ENCODE measurements at regions not wholly inside any gene's neighbourhood (a gene's known extent, or its start where the extent isn't known, plus 50 kb on each side); places are given as distances from the start of the nearest gene placed in this dataset.
A peak's percentile ranks its signal among the peaks of the same experiment; 100 is the strongest.

DNA sequence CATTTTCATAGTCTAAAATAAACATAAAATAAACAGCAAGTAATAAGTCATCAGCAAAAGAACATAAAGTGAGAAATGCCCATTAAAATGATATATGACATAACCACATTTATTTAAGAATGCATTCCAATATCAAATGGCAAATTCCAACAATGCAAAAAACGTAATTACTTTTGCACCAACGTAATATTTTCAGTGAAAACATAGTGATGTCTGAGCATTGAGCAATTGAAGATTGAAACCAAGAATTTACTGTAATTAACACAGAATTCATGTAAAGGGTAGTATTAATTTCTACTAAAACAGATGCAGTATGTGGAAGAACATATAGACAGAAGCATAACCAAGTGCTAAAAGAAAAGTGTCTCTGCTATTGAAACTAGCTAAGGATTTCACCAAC, 123.0 kb upstream of the TNS3 start:
- no peaks in the 10 kb centered on the region for H3K27me3 Mint-ChIP-seq
- no peaks in the 10 kb centered on the region for H3K4me1 Mint-ChIP-seq
- DNase-seq (no peak), ATAC-seq (no peak)
- H3K27ac Mint-ChIP-seq, result no peak overlapping the region
- no peaks in the 10 kb centered on the region for H3K9me3 Mint-ChIP-seq
- H3K4me3 Mint-ChIP-seq, result no peak overlapping the region

DNA sequence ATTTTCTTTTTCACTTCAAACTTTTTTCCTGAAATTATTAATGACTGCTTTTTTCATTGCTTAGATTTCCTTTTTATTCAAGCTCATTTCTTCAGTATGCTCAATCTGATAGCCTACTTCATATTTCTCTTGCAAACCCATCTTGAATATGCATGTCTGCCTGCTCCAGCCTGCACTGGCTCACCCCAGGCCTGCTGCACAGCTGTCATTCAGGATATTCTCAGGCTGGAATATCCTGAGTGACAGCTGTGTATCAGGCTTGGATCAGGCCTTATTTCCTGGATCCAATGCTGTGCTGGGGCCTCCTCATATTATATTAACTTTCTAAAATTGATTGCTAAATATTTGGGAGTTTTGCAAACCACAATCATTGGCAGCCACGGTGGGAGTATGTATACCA, 120.2 kb upstream of the TNS3 start:
- H3K9me3 Mint-ChIP-seq, result no peaks in the 10 kb centered on the region
- ATAC-seq, result no peak
- no peaks in the 10 kb centered on the region for H3K4me1 Mint-ChIP-seq
- no peak overlapping the region for H3K4me3 Mint-ChIP-seq
- H3K27me3 Mint-ChIP-seq, result no peaks in the 10 kb centered on the region
- DNase-seq, result no peak
- no peak overlapping the region for H3K27ac Mint-ChIP-seq

DNA sequence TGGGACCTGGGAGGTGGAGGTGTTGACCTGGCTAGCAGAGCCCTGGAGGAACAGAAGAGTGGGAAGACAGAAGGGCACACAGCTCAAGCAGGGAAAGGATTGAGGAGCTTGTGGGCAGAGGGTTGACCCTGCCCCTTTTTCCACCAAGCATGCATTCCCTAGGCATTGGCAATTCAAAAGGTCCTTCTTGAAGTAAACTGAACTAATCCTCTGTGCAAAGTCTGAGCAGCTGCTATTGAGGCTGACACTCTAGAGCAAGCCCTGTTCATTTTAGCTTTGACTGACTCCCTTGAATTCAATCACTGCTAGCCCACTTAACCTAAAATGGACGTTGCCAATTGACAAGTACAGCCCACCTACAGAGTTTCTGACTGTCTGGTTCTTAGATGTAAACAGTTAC, 116.5 kb upstream of the TNS3 start:
- DNase-seq (no peak), ATAC-seq (no peak)
- Mint-ChIP-seq H3K27me3 (no peaks in the 10 kb centered on the region), H3K27ac (no peak overlapping the region), H3K4me3 (no peak overlapping the region), H3K4me1 (no peaks in the 10 kb centered on the region), H3K9me3 (no peaks in the 10 kb centered on the region)

DNA sequence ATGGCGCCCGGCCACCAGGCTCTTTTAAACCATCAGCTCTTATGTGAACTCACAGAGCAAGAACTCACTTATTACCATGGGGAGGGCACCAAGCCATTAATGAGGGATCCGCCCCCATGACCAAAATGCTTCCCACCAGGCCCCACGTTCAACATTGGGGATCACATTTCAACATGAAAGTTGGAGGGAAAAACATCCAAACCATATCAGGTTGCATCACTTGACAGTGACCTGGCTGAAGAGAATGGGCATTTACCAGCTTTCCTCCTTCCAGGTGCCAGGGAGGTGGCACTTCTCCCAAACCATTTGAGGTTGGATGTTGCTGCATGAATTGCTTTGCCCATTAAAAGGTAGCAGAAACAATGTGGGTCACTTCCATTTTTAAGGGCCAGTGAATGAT, 115.6 kb upstream of the TNS3 start:
- no peaks in the 10 kb centered on the region for H3K9me3 Mint-ChIP-seq
- no peak overlapping the region for H3K4me3 Mint-ChIP-seq
- no peak overlapping the region for H3K27ac Mint-ChIP-seq
- no peaks in the 10 kb centered on the region for H3K4me1 Mint-ChIP-seq
- no peak for ATAC-seq
- H3K27me3 Mint-ChIP-seq, result no peaks in the 10 kb centered on the region
- DNase-seq, result no peak

DNA sequence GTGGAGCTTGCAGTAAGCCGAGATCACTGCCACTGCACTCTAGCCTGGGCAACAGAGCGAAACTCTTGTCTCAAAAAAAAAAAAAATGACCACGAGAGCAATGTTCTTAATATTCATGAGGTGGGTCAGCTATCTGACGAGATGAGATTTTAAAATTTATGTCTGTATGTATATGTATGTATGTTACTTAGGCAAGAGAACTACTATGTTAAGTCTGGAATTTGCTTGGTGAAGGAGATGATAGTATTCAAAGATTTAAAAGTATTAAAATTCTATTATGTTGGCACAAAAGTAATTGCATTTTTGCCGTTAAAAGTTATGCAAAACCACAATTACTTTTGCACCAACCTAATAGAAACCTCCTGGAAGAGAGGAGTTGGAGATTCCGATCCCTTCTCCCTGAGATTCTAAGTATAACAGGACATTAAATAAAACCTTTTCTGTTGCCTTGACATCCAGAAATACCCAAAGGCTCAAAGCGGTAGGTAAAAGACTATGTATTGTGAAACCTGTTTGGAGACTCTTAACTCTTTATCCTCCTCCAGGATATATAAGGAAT, 114.3 kb upstream of the TNS3 start:
- Mint-ChIP-seq H3K4me3 (no peak overlapping the region), H3K27ac (no peak overlapping the region), H3K4me1 (no peaks in the 10 kb centered on the region), H3K27me3 (no peaks in the 10 kb centered on the region), H3K9me3 (no peaks in the 10 kb centered on the region)
- ATAC-seq (no peak), DNase-seq (no peak)

DNA sequence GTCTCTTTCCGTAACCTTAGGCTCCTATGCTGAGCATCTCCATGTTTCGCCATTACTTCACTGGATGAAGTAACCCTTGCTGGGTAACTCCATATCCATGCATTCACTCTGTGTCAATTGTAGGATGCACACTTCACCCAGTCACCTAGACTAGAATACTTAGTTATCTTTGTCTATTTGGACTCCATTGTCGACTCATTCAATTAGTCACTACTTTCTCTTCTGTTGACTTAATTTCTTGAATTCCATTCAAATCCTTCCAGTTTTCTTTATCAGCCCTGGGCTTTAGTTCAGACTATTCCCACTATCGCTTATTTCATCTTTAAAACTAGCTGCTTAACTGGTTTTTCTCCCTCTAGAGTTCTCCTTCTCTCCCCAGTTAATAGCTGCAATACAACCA, 111.3 kb upstream of the TNS3 start:
- Mint-ChIP-seq H3K27me3 (no peaks in the 10 kb centered on the region), H3K4me1 (no peaks in the 10 kb centered on the region), H3K27ac (no peak overlapping the region), H3K9me3 (no peaks in the 10 kb centered on the region), H3K4me3 (no peak overlapping the region)
- DNase-seq (no peak), ATAC-seq (no peak)

DNA sequence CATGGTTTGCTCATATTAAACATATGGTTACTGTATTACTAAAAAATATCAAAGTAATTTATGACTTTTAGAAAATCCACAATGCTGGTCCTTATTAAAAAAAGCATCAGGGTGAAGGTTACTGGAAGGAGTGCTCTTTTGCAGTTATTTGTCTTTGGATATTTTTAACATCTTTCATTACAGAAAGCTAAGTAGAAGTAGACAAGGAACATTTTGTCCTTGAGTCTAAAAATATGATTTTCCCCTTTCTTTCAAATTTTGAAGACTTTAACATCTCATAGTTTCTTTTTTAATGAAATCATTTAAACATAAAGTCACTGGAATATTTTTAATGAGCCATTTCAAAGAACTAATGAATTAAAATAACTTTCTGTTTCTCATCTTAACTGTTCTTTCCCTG, 110.1 kb upstream of the TNS3 start:
- Mint-ChIP-seq H3K4me3 (no peak overlapping the region), H3K4me1 (no peaks in the 10 kb centered on the region), H3K27me3 (no peaks in the 10 kb centered on the region), H3K9me3 (no peaks in the 10 kb centered on the region), H3K27ac (no peak overlapping the region)
- ATAC-seq (no peak), DNase-seq (no peak)

DNA sequence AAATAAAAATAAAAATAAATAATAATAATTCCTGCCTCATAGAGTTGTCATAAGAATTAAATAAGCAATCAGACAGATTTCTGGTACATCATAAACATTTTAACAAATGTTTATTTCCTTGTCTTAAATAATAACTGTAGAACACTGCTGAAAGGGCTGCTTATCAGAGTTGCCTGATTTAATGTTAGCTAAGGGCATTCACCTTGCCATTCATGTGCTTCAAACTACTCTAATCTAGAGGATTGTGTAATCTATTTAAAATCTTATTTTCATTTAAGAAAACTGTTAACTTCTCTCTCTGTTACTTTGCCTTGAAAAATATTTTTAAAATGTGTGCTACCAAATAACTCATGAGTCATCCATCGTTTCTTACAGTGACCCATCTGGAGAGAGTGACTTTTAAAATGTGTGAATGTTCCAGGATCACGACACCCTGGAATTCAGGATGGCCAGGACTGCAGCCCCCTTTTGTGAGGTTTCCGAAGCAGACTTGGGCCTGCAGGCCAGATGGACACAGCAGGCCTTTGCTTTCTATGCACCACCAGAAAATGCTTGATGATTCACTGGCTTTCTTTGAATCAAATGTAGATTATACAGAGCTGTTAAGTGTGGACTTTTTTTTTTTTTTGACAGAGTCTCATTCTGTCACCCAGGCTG, 109.1 kb upstream of the TNS3 start:
- Mint-ChIP-seq H3K4me1 (no peaks in the 10 kb centered on the region), H3K4me3 (no peak overlapping the region), H3K27me3 (no peaks in the 10 kb centered on the region), H3K9me3 (no peaks in the 10 kb centered on the region), H3K27ac (no peak overlapping the region)
- ATAC-seq (no peak), DNase-seq (no peak)

DNA sequence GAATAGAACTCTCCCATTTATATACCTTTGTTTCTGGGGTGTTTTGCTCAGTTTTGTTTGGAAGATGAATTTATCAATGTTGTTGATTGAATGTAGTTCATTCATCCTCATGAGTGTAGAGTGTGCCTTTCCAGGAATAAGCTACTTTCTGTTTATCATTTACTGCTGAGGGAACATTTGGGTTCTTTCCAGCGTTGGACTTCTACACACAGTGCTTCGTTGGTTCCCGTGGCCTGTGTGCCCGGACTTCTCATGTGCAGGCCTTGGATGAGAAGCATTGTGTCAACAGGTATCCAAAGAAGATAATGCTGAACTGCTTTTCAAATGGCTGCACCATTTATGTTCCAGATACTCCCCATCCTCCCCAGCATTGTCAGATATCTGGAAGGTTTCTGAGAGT, 107.6 kb upstream of the TNS3 start:
- H3K9me3 Mint-ChIP-seq, result no peaks in the 10 kb centered on the region
- no peak overlapping the region for H3K4me3 Mint-ChIP-seq
- H3K4me1 Mint-ChIP-seq, result no peaks in the 10 kb centered on the region
- H3K27me3 Mint-ChIP-seq, result no peaks in the 10 kb centered on the region
- no peak overlapping the region for H3K27ac Mint-ChIP-seq
- no peak for DNase-seq
- ATAC-seq, result no peak

DNA sequence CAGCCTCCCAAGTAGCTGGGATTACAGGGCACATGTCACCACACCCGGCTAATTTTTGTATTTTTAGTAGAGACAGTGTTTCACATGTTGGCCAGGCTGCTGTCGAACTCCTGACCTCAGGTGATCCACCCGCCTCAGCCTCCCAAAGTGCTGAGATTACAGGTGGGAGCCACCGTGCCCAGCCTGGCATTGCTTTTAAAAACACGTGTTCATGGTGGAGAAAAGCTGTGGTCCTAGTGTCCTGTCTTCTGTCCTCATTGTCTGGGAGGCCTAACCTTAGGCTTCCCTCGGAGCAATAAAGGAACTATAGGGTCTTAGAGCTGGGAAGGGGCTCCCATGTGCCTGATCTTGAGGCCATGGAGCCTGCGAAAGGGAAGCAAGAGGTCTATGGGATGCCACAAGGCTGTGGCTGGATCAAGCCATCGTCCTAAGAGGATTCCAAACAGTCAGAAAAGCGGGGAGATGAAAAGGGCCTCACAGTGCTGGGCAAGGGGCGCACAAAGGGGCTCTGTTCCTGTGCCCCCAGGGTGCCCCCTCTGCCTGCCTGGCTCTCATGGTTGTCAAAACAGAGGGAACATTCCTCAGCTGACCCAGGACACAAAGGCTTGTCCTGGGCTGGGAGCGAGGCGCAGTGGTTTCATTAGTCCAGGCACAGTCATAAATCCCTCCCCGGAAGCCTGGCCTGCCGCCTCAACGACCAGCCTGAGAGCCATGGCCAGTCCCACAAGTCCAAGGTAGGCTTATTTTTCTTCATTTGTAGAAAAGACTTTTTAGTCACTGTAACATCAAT, 106.6 kb upstream of the TNS3 start:
- no peak for DNase-seq
- no peak for ATAC-seq
- H3K9me3 Mint-ChIP-seq, result no peaks in the 10 kb centered on the region

DNA sequence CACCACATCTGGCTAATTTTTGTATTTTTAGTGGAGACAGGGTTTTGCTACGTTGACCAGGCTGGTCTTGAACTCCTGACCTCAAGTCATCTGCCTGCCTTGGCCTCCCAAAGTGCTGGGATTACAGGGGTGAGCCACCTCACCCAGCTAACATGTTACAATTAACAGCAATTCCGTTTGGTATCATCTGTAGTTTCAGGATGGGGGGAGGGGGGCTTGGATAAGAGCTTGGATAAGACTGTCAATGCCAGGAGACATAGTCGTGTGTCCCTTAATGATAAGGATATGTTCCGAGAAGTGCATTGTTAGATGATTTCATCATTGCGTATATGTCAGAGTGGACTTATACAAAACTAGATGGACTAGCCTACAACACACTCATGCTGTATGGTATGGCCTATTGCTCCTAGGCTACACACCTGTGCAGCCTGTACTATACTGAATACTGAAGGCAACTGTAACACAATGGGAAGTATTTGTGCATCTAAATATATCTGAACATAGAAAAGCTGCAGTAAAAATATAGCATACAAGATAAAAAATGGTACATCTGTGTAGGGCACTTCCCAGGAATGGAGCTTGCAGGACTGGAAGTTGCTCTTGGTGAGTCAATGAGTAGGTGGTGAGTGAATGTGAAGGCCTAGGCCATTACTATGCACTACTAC, 103.9 kb upstream of the TNS3 start:
- DNase-seq, result no peak
- H3K27ac Mint-ChIP-seq, result peak overlapping the region in 1 of 2 donors; percentile 54
- no peak overlapping the region for H3K4me3 Mint-ChIP-seq
- ATAC-seq, result no peak
- no peaks in the 10 kb centered on the region for H3K27me3 Mint-ChIP-seq
- H3K4me1 Mint-ChIP-seq, result no peaks in the 10 kb centered on the region
- H3K9me3 Mint-ChIP-seq, result no peaks in the 10 kb centered on the region

More for the DNA sequence above, 106.6 kb upstream of the TNS3 start:
- Mint-ChIP-seq H3K4me1 (no peaks in the 10 kb centered on the region), H3K27me3 (no peaks in the 10 kb centered on the region), H3K4me3 (no peak overlapping the region), H3K27ac (no peak overlapping the region)

DNA sequence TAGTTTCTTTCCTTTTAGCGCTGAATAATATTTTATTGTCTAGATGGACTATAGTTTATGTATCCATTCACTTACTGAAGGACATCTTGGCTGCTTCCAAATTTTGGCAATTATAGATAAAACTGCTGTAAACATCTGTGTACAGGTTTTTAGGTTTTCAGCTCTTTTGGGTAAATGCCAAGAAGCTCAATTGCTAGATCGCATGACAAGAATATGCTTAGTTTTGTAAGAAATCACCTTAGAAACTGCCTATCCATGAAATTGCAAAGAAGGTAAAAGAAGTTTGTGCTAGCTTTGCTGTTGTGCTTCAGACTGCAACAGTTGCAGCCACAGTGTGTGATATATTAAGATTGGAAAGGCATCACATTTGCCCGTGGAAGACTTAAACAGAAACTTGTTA, 103.2 kb upstream of the TNS3 start:
- Mint-ChIP-seq H3K9me3 (no peaks in the 10 kb centered on the region), H3K27ac (no peak overlapping the region), H3K4me3 (no peak overlapping the region), H3K27me3 (no peaks in the 10 kb centered on the region), H3K4me1 (no peaks in the 10 kb centered on the region)
- ATAC-seq, result no peak
- no peak for DNase-seq

DNA sequence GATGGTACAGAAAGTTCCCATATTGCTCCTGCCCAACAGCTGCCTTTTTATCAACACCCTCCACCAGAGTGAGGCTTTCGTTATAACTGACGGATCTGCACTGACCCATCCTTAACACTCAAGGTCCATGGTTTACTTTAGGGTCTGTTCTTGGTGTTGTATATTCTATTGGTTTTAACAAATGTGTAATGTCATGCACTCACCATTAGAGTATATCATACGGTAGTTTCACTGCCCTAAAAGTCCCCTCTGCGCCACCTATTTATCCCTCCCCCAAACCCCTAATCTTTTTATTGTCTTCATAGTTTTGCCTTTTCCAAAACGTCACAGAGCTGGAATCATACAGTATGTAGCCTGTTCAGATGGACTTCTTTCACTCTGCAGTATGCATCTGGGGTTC, 102.8 kb upstream of the TNS3 start:
- ATAC-seq, result no peak
- H3K27me3 Mint-ChIP-seq, result no peaks in the 10 kb centered on the region
- no peak overlapping the region for H3K27ac Mint-ChIP-seq
- H3K9me3 Mint-ChIP-seq, result no peaks in the 10 kb centered on the region
- no peaks in the 10 kb centered on the region for H3K4me1 Mint-ChIP-seq
- no peak for DNase-seq
- no peak overlapping the region for H3K4me3 Mint-ChIP-seq

DNA sequence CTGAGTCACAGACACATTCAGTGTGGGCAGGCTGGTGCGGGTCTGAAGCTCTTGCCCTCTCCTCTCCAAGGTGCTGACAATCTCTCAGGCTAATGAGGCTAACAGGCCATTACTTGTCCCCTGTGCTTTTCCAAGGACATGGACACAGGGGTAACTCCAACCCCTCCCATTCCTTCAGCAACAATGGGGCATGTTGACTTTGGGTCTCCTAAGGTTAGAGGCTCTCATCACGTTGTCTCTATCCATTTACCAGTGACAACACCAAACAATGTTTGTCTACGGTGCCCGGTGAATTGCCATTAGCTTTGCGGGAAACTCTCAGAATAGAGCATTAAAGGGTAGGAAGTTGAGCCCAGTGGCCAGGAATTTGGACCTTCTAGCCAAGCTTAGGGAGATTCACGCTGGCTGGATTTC, 101.6 kb upstream of the TNS3 start:
- Mint-ChIP-seq H3K4me1 (no peaks in the 10 kb centered on the region), H3K4me3 (no peak overlapping the region), H3K9me3 (no peaks in the 10 kb centered on the region), H3K27me3 (no peaks in the 10 kb centered on the region), H3K27ac (no peak overlapping the region)
- DNase-seq, result no peak
- ATAC-seq, result no peak

DNA sequence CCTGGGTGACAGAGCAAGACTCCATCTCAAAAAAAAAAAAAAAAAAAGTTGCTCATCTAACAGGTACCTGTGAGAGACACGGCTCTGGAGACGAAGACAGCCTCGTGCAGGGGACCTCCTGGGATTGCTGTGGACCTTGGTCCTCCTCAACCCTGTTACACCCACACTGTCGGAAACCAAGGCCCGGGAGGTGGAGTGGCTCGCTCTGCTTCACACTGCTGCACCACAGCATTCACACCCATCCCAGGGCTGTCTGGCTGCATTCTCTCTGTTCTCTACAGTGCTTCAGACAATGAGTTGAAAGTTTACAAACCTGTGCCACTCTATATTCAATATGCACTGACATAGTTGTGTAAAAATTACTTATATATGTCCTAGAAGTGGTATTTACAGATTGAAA, 101.0 kb upstream of the TNS3 start:
- no peaks in the 10 kb centered on the region for H3K9me3 Mint-ChIP-seq
- no peak overlapping the region for H3K27ac Mint-ChIP-seq
- H3K4me1 Mint-ChIP-seq, result no peaks in the 10 kb centered on the region
- H3K4me3 Mint-ChIP-seq, result no peak overlapping the region
- ATAC-seq, result no peak
- DNase-seq, result no peak
- H3K27me3 Mint-ChIP-seq, result no peaks in the 10 kb centered on the region

DNA sequence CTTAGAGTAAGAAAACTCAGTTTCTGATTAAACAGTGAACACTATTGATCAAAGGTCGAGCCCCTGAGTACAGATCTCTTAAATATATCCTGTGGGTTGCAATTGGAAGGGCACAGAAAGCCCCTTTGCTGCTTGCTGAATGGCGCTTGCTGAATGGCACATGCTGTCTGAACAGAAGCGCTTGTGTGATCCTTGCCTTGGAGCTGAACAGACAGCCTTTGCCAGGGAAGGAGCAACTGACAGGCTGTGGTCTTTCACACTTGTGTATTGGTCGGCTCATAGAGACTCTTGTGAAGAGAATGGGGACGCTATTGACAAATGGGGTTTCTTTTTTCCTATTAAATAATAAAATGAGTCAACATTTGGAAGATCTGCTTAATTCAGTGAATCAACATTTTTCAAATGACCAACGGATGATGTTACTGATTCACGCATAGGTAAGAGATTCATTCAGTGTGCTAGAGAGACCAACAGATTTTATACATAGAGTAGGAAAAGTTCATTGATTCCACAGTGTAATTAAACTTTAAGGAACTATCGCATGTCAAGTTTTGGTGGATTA, 99.4 kb upstream of the TNS3 start:
- peaks cover 0 to 7% of the 10 kb centered on the region in 2 donors for H3K9me3 Mint-ChIP-seq
- DNase-seq (no peak), ATAC-seq (no peak)
- H3K4me1 Mint-ChIP-seq, result no peaks in the 10 kb centered on the region
- H3K4me3 Mint-ChIP-seq, result no peak overlapping the region
- no peak overlapping the region for H3K27ac Mint-ChIP-seq
- no peaks in the 10 kb centered on the region for H3K27me3 Mint-ChIP-seq

All from stimulated activated naive CD8-positive, alpha-beta T cell treated with anti-CD3 and anti-CD28 coated beads, Interleukin-15, amount 100 ng/mL, for 72 hours (primary cell).